ENCODE measurements at regions not wholly inside any gene's neighbourhood (a gene's known extent, or its start where the extent isn't known, plus 50 kb on each side); places are given as distances from the start of the nearest gene placed in this dataset.

GRCh38 chr15:95044745-95045417 lies 813.5 kb downstream of the MCTP2 start:
- H3K27ac ChIP-seq: no peak overlapping the region
- no peak overlapping the region for H3K4me3 ChIP-seq
- H3K27me3 ChIP-seq: no peaks in the 10 kb centered on the region
- intact Hi-C loops (cut with DNase I): no loop called here
- no peak for DNase-seq
- WGBS, 2 donors: 56% methylated on average over 8 of the region's 8 CpGs
- no peak for TF ChIP-seq POLR2A (IDR thresholded peaks at IDR 0.05)
- TF ChIP-seq CTCF (IDR thresholded peaks at IDR 0.05): no peak
- H3K36me3 ChIP-seq: no peaks in the 10 kb centered on the region
- H3K4me1 ChIP-seq: no peaks in the 10 kb centered on the region
- no peaks in the 10 kb centered on the region for H3K9me3 ChIP-seq

- peaks cover 0 to 4% (median 0%) of the 10 kb centered on the region in 3 donors for H3K9me3 ChIP-seq
- TF ChIP-seq POLR2A (IDR thresholded peaks at IDR 0.05): no peak
- TF ChIP-seq CTCF (IDR thresholded peaks at IDR 0.05): no peak
- 50 to 63% methylated on average over 2 of the region's 2 CpGs for WGBS, 2 donors
- H3K4me3 ChIP-seq: no peak overlapping the region
- intact Hi-C loops (cut with DNase I): no loop called here
- no peaks in the 10 kb centered on the region for H3K4me1 ChIP-seq
- no peaks in the 10 kb centered on the region for H3K27me3 ChIP-seq
- H3K36me3 ChIP-seq: no peaks in the 10 kb centered on the region
- no peak for DNase-seq
- H3K27ac ChIP-seq: no peak overlapping the region
Measured at GRCh38 chr15:95051861-95052260, 820.5 kb downstream of the MCTP2 start.

GRCh38 chr15:95059346-95059905 lies 828.1 kb downstream of the MCTP2 start:
- intact Hi-C loops (cut with DNase I): no loop called here
- peaks cover 0 to 11% (median 0%) of the 10 kb centered on the region in 3 donors for H3K9me3 ChIP-seq
- 62 to 100% methylated on average over 1 to 3 of the region's 4 CpGs for WGBS, 2 donors
- H3K4me1 ChIP-seq: no peaks in the 10 kb centered on the region
- TF ChIP-seq POLR2A (IDR thresholded peaks at IDR 0.05): no peak
- no peak for TF ChIP-seq CTCF (IDR thresholded peaks at IDR 0.05)
- no peaks in the 10 kb centered on the region for H3K36me3 ChIP-seq
- H3K27me3 ChIP-seq: no peaks in the 10 kb centered on the region
- H3K27ac ChIP-seq: no peak overlapping the region
- no peak overlapping the region for H3K4me3 ChIP-seq
- no peak for DNase-seq

DNA sequence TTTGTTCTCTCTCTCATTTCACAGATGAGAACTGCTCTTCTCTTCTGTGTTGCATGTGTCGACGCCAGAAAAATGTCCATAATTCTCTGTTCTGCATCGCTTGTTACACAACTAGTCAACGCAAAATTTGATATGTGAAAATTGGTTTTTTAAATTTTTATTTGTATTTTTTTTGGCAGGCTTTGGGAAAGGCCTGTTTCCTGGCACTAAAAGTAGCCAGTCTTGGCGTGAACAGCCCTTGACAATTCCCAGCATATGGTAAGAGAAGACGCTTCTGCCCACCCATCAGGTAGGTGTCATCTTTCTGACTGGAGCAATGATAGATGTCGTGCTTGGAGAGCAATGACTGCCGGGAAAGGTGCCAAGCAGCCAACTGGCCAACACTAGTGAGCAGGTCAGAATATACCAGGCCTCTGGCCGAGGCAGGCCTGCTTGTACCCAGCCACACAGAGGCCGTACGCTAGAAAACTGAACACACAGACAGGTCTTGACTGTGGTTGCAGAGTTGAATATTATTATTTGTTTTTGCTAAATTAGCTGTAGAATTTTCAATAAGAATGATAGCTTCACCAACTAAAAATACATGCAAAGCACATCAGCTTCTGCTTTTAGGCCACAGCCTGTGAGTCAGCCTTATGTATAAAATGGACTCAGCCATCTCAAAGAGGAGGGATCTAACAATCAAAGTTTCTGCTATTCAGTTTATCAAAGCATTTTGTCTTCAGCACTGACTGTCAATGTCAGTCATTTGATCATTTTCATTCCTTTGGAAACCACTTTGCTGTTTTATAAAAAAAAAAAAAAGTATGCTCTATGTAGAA lies 837.5 kb downstream of the MCTP2 start:
- no peak for DNase-seq
- Histone ChIP-seq H3K36me3 (no peaks in the 10 kb centered on the region), H3K27ac (no peak overlapping the region), H3K4me3 (no peak overlapping the region), H3K27me3 (no peaks in the 10 kb centered on the region), H3K9me3 (no peaks in the 10 kb centered on the region), H3K4me1 (no peaks in the 10 kb centered on the region)
- WGBS, 2 donors: 82 to 90% methylated on average over 8 to 11 of the region's 11 CpGs
- TF ChIP-seq CTCF (IDR thresholded peaks at IDR 0.05): no peak
- TF ChIP-seq POLR2A (IDR thresholded peaks at IDR 0.05): no peak
- intact Hi-C loops (cut with DNase I): no loop called here
